ENCODE measurements at regions not wholly inside any gene's neighbourhood (a gene's known extent, or its start where the extent isn't known, plus 50 kb on each side); places are given as distances from the start of the nearest gene placed in this dataset.

DNA sequence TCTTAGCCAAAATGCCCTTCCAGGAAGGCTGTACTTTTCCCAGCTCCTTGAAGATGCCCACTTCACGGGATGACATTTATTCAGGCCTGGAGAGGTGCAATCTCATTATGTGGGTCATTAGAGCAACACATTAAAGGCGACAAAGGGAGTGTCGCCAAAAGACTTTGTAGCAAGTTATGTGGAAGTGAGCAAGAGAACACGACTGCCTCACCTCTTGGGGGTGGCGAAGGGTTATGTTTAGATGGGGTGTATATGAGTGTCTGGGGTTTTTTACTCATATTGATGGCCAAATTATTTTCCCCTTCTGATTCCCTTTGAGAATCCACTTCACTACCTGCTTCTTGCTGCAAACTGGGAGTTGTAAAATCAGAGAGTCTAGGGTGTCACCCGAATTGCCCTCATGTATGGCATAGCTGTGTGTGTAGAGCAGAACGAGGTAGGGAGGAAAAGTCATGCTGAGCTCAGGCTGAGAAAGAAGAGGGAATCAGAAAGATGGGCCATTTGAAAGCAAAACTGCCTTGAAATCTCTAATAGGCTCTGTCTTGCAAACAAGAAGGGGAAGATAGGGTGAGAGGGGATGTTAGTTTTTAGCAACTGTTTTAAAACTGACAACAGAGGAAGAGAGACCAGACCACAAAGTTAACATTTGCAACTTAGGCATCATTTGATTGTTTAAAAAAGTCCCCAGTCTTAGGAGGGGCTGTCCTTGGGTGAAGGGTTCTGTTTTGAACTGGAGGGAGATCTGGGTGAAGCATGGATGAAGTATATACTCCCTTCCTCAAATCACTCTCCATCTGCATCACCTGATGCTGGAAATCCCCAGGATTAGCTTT lies 97.1 kb upstream of the IL12B start:
- in situ Hi-C loops (cut with HindIII; ENCODE audit: low pct_unique_long_range_greater_than_20kb, low sequenced_read_pairs) = no loop called here
- no peak for DNase-seq (ENCODE audit: low read depth in 1 of 2, low spot score in 1 of 2)
- TF ChIP-seq JUND (IDR thresholded peaks at IDR 0.05; ENCODE audit: low read depth) = no peak

- in situ Hi-C loops (cut with HindIII; ENCODE audit: low pct_unique_long_range_greater_than_20kb, low sequenced_read_pairs) = no loop called here
- no peak for DNase-seq (ENCODE audit: low read depth in 1 of 2, low spot score in 1 of 2)
- TF ChIP-seq JUND (IDR thresholded peaks at IDR 0.05; ENCODE audit: low read depth) = no peak
Observed at GRCh38 chr5:159430361-159431012, 100.2 kb upstream of the IL12B start.

DNA sequence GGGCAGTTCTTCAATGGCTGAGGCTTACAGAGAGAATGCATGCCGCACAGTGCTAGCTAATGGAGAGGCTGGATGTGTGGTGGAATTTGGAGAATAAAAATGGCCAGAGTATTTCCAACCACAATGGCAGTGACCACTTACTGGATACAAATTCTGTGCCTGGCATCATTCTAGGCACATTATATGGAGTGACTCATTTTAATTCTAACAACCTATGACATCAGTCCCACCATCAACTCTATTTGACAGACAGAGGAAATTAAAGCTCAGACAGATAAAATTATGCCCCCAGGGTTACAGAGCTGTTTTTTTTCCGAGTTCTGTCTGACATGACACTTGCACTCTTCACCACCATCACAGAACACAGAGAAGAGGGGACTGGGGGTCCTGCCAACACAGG lies 105.6 kb upstream of the IL12B start:
- no peak for TF ChIP-seq JUND (IDR thresholded peaks at IDR 0.05; ENCODE audit: low read depth)
- in situ Hi-C loops (cut with HindIII; ENCODE audit: low pct_unique_long_range_greater_than_20kb, low sequenced_read_pairs) = no loop called here
- no peak for DNase-seq (ENCODE audit: low read depth in 1 of 2, low spot score in 1 of 2)

DNA sequence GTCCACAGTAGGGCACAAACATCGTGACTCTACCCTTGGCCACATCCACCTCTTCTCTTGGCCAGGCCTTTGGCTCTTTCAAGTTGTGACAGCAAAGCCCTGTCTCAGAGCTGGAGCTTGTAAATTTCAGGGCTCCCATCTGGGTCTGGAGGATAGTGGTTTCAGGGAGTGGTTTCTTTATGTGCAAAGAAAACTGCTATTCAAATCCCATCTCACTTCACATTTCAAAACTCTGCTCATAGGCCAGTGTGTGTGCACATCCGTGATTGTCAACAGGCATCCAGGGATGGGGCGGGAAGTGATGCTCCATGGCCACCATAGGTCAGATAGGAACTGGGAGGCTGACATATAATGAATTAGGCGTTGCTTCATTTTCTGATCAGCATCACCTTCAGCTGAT lies 107.8 kb upstream of the IL12B start:
- no peak for TF ChIP-seq JUND (IDR thresholded peaks at IDR 0.05; ENCODE audit: low read depth)
- in situ Hi-C loops (cut with HindIII; ENCODE audit: low pct_unique_long_range_greater_than_20kb, low sequenced_read_pairs) = no loop called here
- DNase-seq (ENCODE audit: low read depth in 1 of 2, low spot score in 1 of 2) = no peak

GRCh38 chr5:159439002-159439401 lies 108.7 kb upstream of the IL12B start:
- DNase-seq (ENCODE audit: low read depth in 1 of 2, low spot score in 1 of 2) = no peak
- in situ Hi-C loops (cut with HindIII; ENCODE audit: low pct_unique_long_range_greater_than_20kb, low sequenced_read_pairs) = no loop called here
- TF ChIP-seq JUND (IDR thresholded peaks at IDR 0.05; ENCODE audit: low read depth) = no peak

DNA sequence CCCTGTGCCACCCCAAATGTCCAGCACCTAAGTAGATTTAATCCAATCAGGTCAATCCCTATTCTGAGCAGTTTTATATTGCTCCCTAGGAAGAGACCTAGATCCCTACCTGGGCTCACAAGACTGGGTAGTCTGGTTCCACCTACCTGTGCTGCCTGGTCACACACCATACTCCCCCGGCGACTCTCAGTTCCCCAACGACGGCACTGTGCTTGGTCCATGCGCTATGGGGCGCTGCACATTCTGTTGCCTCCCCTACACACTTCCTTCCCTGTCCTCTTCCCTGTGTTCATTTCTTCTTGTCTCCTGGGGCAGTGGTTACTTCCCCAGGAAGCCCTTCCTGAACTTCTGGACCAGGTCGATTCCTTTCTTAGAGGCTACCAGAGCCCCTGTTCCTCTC lies 109.9 kb upstream of the IL12B start:
- DNase-seq (ENCODE audit: low read depth in 1 of 2, low spot score in 1 of 2) = peak in 1 of 2 experiments; percentile 49
- in situ Hi-C loops (cut with HindIII; ENCODE audit: low pct_unique_long_range_greater_than_20kb, low sequenced_read_pairs) = no loop called here
- TF ChIP-seq JUND (IDR thresholded peaks at IDR 0.05; ENCODE audit: low read depth) = no peak

DNA sequence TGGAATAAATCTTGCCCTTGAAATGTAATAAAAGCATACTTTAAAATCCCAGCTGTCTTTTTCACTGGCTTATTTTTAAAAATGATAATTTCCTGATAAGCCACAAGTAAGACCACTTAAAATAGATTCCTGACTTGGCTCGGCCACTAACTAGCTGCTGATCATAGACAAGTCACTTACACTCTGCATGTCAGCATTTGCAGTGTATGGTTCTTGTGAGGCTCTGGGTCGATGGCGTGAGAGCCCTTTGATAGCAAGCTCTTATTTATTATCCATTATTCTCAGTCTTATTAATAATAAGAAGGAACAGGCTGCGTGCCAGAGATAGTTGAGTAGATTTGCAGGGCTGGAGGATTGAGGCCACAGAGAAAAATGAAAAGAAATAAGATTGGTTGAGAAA lies 110.7 kb upstream of the IL12B start:
- TF ChIP-seq JUND (IDR thresholded peaks at IDR 0.05; ENCODE audit: low read depth) = no peak
- in situ Hi-C loops (cut with HindIII; ENCODE audit: low pct_unique_long_range_greater_than_20kb, low sequenced_read_pairs) = no loop called here
- DNase-seq (ENCODE audit: low read depth in 1 of 2, low spot score in 1 of 2) = no peak

- peak; percentile 54 to 68 for DNase-seq (ENCODE audit: low read depth in 1 of 2, low spot score in 1 of 2)
- in situ Hi-C loops (cut with HindIII; ENCODE audit: low pct_unique_long_range_greater_than_20kb, low sequenced_read_pairs) = no loop called here
- TF ChIP-seq JUND (IDR thresholded peaks at IDR 0.05; ENCODE audit: low read depth) = no peak
Observed at GRCh38 chr5:159441441-159441840, 111.2 kb upstream of the IL12B start.

- no peak for TF ChIP-seq JUND (IDR thresholded peaks at IDR 0.05; ENCODE audit: low read depth)
- in situ Hi-C loops (cut with HindIII; ENCODE audit: low pct_unique_long_range_greater_than_20kb, low sequenced_read_pairs) = no loop called here
- no peak for DNase-seq (ENCODE audit: low read depth in 1 of 2, low spot score in 1 of 2)
Observed at GRCh38 chr5:159442206-159442850, 112.0 kb upstream of the IL12B start.

- in situ Hi-C loops (cut with HindIII; ENCODE audit: low pct_unique_long_range_greater_than_20kb, low sequenced_read_pairs) = no loop called here
- no peak for TF ChIP-seq JUND (IDR thresholded peaks at IDR 0.05; ENCODE audit: low read depth)
- DNase-seq (ENCODE audit: low read depth in 1 of 2, low spot score in 1 of 2) = peak; percentile 71 to 90
Observed at GRCh38 chr5:159444441-159445082, 114.3 kb upstream of the IL12B start.

- in situ Hi-C loops (cut with HindIII; ENCODE audit: low pct_unique_long_range_greater_than_20kb, low sequenced_read_pairs) = no loop called here
- no peak for DNase-seq (ENCODE audit: low read depth in 1 of 2, low spot score in 1 of 2)
- TF ChIP-seq JUND (IDR thresholded peaks at IDR 0.05; ENCODE audit: low read depth) = no peak
Observed at GRCh38 chr5:159447116-159447515, 116.8 kb upstream of the IL12B start.

- in situ Hi-C loops (cut with HindIII; ENCODE audit: low pct_unique_long_range_greater_than_20kb, low sequenced_read_pairs) = no loop called here
- no peak for TF ChIP-seq JUND (IDR thresholded peaks at IDR 0.05; ENCODE audit: low read depth)
- no peak for DNase-seq (ENCODE audit: low read depth in 1 of 2, low spot score in 1 of 2)
Observed at GRCh38 chr5:159448841-159449407, 118.6 kb upstream of the IL12B start.
